GM19324 (cell line): ENCODE measurements at regions not wholly inside any gene's neighbourhood (a gene's known extent, or its start where the extent isn't known, plus 50 kb on each side); places are given as distances from the start of the nearest gene placed in this dataset.

Experiments
- ATAC-seq: cut with Tn5 transposase; IDR thresholded peaks from one replicate; pipeline ENCODE4 v1.9.1; 2021; ENCODE audit warnings: mild to moderate bottlenecking, moderate library complexity; ENCODE audit not compliant: unreplicated experiment, low FRiP score

DNA sequence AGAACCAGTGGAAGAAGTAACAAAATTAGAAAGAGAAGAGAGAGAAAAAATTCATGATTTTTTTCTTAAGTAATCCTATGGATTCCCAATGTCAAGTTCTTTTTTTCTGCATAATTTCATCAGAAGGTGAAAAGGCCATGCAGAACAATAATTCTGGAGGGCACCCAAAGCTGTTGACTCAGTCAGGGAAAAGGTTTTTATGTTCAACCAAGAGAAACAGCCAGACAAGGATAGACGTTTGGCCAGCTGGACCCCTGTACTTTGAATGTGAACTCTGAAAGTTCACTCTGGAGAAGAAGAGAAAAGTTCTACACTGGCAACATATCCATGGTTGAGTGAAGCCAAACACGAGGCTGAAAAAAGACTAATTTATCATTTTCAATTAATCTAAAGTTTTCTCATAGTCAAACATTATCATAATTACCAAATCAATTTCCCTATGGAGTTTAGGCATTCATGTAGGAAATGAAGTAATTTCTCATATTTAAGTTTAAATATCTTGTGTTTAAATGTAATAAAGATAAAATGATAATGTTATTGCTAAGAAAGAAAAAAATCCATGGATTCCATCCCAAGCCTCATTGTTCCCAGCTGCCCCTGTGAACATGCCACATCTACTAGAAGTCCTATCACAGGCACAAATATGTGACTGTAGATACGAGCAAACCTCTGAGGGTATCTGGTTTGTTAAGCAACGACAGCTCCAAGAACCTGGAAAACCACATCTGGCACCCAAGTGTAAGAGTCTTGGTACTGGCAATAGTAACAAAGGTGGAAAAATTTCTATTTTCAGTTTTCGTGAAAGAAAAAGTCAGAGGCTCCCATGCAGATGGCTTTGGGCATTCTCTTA, 742.7 kb upstream of the ACVR2A start:
- ATAC-seq = no peak

DNA sequence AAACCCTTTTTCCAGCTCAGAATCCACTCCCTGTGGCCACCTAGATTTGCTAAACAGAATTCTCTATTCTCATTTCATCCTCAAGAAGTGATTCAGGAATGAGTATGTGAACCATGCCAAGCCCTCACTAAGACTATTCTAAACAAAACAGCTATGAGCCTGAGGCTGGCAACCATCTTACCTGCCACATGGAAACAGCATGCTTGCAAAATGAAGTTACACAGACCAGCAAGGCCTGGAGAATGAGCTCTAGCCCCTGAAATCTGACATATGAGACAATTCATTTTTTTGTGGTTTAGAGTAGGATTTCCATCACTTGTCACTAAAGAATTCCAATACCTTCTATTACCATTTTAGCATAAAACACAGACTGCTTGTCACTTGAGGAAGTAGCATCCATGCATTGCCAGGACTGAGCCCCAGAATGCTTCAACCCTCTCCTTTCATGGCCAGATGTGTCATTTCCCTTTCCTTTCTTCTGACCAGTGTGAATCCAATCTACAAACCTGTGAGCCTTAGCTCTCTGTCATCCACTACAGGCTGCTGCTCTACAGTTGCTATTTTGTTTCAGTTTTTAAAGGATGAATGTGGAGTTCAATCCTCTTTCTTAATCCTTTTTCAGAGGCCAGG, 744.3 kb upstream of the ACVR2A start:
- no peak for ATAC-seq

DNA sequence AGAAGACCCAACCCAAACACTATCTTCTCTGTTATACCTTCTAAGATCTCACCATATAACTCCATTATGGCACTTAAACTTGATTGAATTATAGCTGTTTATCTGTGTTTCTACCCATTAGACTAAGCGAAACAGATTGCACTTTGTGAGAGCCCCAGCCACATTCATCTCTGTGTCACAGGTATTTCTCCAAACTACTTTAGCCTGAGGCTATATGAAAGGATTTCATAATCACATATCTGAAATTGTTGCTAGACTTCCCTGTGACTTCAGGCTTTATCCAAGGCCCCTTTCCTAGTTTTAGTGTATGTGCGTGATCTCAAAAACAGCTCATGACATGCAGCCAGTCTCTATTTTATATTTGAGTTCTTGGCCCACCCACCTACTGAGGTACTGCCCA, 745.0 kb upstream of the ACVR2A start:
- no peak for ATAC-seq

DNA sequence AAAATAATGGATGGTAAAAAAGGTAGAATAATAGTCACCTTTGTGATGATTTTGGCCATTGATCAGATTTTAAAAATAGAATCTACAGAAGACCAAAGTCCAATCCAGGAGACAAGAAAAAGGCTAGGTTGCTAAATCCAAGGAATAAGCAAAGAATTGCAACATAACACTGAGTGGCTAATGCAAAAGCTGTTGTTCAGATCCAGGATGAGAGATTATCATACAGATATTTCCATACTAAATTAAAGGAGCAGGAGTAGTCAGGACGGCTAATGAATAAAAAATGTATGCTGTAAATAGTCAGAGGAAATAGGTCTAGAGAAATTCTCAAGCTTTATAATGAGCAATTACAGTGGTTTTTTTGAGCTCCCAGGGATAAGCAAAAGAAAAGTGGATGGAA, 745.9 kb upstream of the ACVR2A start:
- ATAC-seq = no peak

DNA sequence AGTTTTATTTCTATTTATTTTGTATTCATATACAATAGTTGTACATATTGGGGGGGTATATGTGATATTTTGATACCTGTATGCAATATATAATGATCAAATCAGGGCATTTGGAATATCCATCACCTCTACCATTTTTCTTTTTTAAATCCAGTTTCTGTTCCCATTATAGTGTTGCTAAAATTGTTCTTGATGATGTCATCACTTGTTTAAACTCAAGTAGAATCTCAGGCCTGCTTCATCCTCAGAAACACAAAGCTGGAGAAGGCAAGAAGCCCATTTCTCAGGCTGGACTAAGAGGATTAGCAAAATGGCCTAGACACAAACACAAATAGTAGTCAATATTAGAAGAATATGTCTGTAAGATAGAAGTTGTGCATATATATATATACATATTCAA, 747.1 kb upstream of the ACVR2A start:
- ATAC-seq = no peak

DNA sequence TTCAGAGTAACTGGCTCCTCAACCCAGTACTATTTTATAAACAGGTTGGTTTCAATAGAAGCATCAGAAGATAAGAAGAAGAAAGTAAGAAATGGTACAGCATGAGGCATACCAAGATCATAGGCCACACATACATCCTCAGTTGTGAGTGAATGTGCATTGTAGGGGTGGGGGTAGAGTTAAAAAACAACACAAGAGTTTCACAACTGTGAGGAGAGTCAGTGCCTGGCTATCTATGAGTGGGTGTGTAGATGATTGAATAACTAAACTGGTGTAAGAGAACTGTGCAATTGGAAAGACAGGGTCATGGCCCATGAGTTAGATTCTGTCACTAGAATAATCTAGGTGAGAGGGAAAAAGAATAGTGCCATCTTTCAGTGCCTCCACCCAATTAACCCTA, 748.2 kb upstream of the ACVR2A start:
- ATAC-seq = no peak

DNA sequence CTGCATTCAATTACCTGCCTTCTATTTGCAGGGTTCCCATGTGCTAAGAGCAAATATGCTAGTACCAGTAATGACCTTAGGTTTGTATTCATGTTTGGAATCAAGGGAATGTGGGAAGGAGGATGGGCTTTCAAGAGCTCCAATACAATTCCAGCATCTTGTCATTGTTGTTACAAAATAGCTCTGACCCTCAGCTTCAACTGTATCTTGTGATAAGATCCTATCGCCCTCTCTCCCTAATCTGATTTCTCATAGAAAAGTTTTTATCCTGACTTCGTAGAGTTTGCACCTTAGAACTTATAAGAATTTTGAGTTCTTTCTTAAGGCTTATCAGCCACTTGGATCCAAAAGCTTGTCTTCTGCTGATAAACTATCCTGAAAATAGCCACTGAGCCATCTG, 749.5 kb upstream of the ACVR2A start:
- ATAC-seq = no peak

DNA sequence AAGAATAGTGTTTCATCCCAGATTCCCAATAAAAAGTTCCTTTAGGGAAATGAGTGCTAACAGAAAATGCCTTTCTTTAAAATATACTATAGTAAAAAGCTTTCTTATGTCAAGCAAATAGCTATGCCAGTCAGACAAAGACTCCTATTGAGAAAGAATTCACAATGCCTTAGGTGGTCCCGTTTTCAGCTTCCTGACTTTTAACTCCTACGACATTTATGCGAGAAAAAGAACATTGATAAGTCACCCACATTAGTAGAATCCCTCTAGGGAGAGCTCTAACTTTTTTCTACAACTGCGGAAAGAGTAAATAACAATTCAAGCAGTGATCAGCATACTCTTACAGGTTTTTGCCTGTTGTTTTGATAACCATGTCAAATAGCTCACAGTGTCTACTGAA, 750.8 kb upstream of the ACVR2A start:
- no peak for ATAC-seq

DNA sequence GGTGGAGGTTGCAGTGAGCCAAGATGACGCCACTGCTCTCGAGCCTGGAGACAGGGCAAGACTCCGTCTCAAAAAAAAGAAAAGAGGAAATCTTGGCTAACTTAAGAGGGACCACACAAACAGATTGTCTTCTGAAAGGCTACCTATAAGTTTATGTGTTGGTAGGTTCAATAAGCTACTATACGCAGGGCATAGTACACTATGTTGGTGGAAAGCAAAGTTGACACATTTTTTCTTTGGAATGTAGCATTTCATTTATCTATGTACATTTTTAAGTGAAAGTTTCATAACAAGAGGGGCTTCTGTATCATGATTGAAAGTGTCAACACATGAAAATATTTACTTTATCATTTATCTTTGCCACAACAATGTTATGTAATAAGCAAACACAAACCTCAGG, 752.6 kb upstream of the ACVR2A start:
- no peak for ATAC-seq

DNA sequence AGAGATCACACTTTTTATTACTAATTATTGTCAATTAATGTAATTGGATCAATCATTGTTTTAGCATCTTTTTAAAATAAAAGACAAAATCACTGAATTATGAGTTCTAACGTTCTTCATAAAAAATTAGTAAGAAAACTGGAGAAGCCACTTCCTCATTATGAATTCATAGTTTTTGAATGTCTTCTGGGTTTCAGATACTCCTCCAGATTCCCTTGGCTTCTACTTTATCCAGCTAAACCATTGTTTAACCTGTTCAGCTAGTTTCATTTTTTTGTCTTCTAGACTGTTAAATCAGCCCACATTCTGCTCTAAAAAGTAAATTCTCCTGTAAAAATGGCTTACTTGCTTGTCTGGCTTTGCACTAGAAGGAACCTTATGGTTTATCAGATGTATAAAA, 753.4 kb upstream of the ACVR2A start:
- ATAC-seq = no peak

DNA sequence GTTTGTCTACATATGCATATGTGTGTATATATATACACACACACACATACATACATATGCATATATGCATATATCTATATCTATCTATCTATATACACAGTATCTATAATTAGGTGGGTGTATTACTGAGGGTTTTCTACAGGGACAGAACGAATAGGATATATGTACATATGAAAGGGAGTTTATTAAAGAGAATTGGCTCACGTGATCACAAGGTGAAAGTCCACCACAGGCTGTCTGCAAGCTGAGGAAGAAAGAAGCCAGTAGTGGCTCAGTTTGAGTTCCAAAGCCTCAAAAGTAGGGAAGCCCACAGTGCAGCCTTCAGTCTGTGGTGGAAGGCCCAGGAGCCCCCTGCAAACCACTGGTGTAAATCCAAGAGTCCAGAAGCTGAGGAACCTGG, 756.0 kb upstream of the ACVR2A start:
- ATAC-seq = no peak

DNA sequence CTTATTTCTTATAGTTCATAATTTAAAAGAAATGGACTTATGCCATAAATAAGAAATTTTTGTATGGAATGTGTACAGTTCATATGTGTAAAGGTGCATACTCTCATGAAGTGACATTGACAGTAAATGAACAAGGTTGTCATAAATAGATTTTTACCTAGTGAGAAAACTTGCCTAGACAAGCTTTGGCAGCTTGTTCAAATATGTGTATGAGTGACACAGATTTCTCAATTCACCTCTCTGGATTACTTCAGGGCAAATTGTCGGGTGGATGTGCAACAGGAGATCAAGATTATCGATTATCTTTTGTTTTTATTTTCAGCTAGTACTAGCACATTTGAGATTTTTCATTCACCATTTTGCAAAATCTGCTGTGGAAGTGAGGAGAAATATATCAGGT, 758.1 kb upstream of the ACVR2A start:
- ATAC-seq = no peak

DNA sequence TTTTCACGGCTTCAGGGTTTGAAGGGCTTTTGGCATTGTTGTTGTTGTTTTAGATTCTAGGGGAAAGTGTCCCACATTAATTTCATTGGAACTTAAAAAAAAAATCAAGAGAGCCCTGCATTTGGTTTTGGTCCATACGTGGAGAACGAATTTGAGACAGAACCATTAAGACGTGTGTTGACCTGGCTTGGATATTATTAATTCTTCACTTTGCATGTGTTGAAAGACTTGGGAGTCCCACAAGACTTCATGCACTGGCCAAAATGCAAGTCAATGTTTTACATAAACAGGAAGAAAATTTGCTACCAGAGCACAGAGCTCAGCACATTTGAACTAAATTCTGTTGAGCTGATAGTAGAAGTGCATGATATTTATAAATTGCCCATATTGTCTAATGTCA, 761.2 kb upstream of the ACVR2A start:
- no peak for ATAC-seq

DNA sequence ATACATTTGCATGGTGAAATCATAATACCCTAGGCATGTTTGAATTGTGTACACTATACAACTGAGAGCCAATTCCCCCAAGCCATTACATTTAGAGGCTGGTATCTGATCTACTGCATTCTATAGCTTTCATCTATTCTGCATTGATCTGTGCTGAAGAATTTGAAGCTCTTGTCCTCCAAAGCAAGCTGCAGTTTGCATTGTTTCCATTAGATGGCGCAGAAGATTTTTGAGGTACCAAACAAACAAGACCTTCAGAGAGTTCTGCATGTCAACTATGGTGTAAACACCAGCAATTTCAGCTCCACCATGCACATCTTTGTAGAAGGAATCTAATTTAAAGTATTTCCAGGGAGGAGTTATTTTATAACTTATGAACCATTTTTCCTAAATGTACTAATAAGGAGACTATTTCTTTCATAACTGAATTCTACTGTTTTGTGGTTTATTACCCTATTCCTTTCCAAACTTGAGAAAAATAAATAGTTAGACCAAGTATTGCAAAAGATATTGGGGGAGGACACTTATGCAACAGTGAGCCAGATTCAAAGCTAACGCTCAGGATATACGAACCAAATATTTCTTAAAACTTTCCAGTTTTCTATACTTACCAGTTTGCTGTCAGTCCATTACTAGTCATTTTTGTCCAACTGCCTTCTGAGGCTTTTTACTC, 761.8 kb upstream of the ACVR2A start:
- peak; percentile 73 for ATAC-seq

DNA sequence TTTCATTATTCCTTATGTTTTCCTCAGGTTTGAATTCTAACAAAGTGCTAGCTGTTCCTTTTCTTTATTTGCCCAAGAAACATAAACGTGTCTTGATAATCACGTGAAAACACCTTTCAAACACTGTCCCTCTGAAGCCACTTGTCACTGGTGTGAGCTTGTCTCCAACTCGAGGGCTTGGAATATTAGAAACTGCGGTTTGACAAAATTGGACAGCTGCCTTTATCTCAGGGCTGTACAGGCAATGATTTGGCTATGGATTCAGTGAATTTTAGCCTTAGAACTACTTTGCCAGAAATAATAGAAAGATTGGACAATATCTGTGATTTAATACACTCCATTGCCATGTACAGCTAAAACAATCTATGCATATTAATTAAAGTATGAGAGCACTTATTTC, 763.0 kb upstream of the ACVR2A start:
- ATAC-seq = no peak

DNA sequence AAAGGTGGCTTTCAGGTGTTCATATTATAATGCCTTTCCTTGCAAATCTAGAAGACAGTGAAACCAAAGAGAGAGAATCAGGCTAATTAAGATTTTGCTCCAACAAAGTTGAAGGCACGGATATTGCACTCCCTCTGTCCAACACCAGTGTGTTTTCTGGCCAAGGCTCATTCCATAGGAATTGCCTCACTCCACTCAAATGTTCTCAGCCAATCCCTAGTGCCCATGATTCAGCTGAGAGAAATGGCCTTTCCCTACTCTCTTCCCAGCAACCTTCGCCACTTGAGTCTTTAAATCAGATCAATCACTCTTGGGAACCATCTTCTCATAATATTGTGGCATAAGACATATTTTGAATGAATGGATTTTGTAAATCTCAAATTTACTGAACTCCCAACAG, 768.2 kb upstream of the ACVR2A start:
- ATAC-seq = no peak

DNA sequence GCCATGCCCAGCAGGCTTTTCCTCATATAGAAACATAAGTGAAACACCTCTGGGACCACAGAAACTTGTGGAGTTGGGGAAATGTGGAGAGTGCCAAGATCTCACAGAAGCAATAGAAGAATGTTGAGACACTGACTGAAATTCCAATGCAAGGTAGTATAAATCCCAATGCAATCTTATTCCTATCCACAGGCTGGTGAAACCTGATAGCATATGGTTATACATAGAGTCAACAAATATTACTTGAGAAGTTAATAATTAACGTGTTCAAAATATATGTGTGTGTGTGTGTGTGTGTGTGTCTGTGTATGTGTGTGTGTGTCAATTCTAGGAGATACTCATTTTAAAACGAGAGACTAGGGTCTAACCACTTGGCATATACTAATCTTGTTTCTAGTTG, 776.8 kb upstream of the ACVR2A start:
- ATAC-seq = no peak

DNA sequence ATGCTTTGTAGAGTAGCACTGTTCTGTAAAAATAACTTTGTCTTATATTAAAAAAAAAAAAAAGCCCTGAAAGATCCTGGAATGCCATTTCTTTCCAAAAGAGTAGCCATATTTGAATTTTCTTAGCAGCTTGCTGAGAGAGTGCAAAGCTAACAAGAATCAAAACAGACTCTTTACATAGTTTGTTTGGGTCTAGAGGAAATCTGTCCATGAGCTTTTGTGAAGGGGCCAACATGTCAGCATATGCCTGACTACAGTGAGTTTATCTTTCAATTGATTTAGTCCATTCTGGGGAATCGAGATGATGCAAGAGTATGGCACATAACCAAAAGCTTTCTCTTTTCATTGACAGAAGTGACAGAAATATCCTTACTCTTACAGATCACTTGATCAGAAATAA, 777.7 kb upstream of the ACVR2A start:
- no peak for ATAC-seq

DNA sequence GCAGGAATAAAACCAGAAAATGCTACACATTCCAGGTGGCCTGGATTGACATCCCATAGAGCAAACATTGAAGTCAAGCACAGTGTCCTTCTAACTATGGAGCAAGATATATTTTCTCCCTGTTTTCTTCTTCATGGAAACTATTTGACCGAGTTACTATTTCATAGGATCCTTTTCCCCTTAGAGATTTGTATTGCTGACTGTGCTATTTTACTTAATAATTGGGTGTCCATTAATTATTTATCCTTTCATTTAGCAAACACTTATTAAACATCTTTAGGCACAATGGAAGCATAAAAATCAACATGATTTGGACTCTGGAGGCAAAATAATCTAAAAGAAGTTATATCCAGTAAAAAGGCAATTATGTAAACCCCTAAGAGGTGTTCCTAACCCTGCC, 782.8 kb upstream of the ACVR2A start:
- no peak for ATAC-seq

DNA sequence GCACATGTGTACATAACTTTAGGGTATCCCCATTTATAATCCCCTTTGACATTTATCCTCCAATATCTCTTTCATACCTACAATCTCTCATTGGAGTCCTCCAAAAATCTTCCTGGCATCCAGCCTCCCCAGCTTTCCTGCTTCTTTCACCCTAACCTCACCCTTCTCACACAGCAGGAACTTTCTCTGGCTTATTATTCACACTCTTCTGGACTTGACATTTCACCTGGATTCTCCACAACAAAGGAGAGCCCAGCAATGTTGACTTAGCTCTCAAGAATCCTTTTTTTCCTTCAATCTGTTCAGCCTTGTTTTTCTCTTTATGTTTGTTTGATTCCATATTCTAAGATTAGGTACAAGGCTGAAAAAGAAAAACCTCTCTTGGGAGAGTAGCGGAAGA, 783.6 kb upstream of the ACVR2A start:
- no peak for ATAC-seq

DNA sequence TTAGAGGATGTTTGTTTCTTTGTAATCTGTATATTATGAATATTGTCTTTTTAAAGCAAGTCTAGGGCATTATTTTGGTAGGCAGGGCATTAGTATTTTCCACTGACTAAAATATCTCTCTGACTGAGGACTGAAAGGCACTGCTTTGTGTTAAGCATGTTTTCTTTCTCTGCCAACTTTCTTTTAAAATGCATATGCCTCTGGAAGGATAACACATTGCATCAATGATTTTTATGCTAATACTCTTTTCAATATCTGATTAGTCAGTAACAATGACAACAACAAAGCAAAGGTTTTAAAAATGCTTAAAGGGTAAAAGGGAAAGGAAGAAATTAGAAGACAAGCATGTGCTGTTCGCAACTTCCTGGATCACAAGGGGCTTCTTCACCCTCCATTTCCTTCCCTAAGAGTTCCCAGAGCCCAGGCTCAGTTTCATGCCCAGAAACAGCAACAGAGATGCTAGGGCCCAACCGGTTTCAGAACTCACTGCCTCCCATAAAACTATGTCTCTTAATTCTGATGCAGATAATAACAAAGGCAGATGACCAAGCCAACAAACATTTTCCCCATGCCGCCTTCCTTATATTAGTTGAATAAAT, 786.8 kb upstream of the ACVR2A start:
- ATAC-seq = no peak
